ENCODE measurements at regions not wholly inside any gene's neighbourhood (a gene's known extent, or its start where the extent isn't known, plus 50 kb on each side); places are given as distances from the start of the nearest gene placed in this dataset.

DNA sequence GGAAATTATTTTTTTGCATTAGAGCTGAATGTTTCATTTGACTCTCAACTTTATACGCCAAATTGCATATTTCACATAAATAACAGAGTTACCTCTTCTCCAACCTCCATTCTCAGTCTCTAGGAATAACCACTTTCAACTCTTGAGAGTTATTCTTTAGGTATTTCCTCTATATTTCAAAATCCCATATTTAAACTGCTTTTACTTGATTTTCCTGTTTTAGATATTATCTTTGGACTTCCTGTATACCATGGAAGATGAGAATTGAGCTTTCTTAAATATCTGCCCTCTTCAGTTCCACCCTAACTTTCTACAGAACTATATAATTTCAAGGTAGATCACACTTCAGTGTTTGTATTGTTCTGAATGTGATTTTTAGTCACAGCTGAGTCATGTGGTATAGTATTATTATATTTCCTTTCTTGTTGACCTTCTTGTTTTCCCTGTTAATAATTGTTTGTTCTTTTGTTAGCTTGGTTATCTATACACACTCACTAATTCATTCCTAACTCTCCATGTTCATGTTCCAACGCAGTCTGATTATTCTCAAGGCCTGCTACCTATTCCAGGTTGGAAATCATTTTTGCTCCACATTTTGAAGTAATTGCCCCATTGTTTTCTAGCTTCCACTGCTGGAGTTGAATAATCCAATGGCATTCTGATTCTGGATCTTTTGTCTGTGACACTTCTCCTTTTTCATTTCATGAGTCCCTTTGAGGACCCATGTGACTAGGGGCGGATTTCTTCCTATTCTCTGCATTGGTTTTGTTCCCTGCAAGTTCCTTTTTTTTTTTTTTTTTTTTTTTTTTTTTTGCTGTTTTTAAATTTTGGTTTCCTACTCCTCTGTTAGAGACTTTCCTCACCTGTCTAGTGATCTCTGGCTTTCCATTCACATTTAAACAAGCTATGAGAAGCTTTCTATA lies 156.8 kb upstream of the RBMS1 start:
- no peak for ATAC-seq
- TF ChIP-seq BACH2 (CRISPR knock-in tag; IDR thresholded peaks at IDR 0.05; ENCODE audit: borderline replicate concordance) (no peak), CSDC2 (CRISPR knock-in tag; IDR thresholded peaks at IDR 0.05) (no peak), ZFP30 (CRISPR knock-in tag; IDR thresholded peaks at IDR 0.05) (no peak), SNAI2 (CRISPR knock-in tag; IDR thresholded peaks at IDR 0.05) (no peak), ZNF70 (CRISPR knock-in tag; IDR thresholded peaks at IDR 0.05) (no peak), ZC3H10 (CRISPR knock-in tag; IDR thresholded peaks at IDR 0.05) (no peak), ZNF8 (CRISPR knock-in tag; IDR thresholded peaks at IDR 0.05) (no peak), GLIS3 (CRISPR knock-in tag; IDR thresholded peaks at IDR 0.05) (no peak), ARNTL (CRISPR knock-in tag; IDR thresholded peaks at IDR 0.05; ENCODE audit: borderline replicate concordance, low read depth) (no peak), TCF4 (CRISPR knock-in tag; IDR thresholded peaks at IDR 0.05; ENCODE audit: borderline replicate concordance) (no peak), ZNF565 (CRISPR knock-in tag; conservative IDR thresholded peaks at IDR 0.05; ENCODE audit: low read depth) (no peak), PPARA (CRISPR knock-in tag; IDR thresholded peaks at IDR 0.05; ENCODE audit: borderline replicate concordance) (no peak), TOX (CRISPR knock-in tag; IDR thresholded peaks at IDR 0.05; ENCODE audit: borderline replicate concordance) (no peak)
- TF ChIP-seq, protein P1, sequence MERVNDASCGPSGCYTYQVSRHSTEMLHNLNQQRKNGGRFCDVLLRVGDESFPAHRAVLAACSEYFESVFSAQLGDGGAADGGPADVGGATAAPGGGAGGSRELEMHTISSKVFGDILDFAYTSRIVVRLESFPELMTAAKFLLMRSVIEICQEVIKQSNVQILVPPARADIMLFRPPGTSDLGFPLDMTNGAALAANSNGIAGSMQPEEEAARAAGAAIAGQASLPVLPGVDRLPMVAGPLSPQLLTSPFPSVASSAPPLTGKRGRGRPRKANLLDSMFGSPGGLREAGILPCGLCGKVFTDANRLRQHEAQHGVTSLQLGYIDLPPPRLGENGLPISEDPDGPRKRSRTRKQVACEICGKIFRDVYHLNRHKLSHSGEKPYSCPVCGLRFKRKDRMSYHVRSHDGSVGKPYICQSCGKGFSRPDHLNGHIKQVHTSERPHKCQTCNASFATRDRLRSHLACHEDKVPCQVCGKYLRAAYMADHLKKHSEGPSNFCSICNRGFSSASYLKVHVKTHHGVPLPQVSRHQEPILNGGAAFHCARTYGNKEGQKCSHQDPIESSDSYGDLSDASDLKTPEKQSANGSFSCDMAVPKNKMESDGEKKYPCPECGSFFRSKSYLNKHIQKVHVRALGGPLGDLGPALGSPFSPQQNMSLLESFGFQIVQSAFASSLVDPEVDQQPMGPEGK (CRISPR knock-in tag; IDR thresholded peaks at IDR 0.05; ENCODE audit: borderline replicate concordance), result no peak
- TF ChIP-seq, protein P2, sequence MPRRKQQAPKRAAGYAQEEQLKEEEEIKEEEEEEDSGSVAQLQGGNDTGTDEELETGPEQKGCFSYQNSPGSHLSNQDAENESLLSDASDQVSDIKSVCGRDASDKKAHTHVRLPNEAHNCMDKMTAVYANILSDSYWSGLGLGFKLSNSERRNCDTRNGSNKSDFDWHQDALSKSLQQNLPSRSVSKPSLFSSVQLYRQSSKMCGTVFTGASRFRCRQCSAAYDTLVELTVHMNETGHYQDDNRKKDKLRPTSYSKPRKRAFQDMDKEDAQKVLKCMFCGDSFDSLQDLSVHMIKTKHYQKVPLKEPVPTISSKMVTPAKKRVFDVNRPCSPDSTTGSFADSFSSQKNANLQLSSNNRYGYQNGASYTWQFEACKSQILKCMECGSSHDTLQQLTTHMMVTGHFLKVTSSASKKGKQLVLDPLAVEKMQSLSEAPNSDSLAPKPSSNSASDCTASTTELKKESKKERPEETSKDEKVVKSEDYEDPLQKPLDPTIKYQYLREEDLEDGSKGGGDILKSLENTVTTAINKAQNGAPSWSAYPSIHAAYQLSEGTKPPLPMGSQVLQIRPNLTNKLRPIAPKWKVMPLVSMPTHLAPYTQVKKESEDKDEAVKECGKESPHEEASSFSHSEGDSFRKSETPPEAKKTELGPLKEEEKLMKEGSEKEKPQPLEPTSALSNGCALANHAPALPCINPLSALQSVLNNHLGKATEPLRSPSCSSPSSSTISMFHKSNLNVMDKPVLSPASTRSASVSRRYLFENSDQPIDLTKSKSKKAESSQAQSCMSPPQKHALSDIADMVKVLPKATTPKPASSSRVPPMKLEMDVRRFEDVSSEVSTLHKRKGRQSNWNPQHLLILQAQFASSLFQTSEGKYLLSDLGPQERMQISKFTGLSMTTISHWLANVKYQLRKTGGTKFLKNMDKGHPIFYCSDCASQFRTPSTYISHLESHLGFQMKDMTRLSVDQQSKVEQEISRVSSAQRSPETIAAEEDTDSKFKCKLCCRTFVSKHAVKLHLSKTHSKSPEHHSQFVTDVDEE (CRISPR knock-in tag; IDR thresholded peaks at IDR 0.05), result no peak
- TF ChIP-seq, protein P3, sequence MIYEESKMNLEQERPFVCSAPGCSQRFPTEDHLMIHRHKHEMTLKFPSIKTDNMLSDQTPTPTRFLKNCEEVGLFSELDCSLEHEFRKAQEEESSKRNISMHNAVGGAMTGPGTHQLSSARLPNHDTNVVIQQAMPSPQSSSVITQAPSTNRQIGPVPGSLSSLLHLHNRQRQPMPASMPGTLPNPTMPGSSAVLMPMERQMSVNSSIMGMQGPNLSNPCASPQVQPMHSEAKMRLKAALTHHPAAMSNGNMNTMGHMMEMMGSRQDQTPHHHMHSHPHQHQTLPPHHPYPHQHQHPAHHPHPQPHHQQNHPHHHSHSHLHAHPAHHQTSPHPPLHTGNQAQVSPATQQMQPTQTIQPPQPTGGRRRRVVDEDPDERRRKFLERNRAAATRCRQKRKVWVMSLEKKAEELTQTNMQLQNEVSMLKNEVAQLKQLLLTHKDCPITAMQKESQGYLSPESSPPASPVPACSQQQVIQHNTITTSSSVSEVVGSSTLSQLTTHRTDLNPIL (CRISPR knock-in tag; IDR thresholded peaks at IDR 0.05; ENCODE audit: low read depth), result no peak
- TF ChIP-seq, protein P4, sequence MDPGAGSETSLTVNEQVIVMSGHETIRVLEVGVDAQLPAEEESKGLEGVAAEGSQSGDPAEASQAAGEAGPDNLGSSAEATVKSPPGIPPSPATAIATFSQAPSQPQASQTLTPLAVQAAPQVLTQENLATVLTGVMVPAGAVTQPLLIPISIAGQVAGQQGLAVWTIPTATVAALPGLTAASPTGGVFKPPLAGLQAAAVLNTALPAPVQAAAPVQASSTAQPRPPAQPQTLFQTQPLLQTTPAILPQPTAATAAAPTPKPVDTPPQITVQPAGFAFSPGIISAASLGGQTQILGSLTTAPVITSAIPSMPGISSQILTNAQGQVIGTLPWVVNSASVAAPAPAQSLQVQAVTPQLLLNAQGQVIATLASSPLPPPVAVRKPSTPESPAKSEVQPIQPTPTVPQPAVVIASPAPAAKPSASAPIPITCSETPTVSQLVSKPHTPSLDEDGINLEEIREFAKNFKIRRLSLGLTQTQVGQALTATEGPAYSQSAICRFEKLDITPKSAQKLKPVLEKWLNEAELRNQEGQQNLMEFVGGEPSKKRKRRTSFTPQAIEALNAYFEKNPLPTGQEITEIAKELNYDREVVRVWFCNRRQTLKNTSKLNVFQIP (CRISPR knock-in tag; IDR thresholded peaks at IDR 0.05; ENCODE audit: borderline replicate concordance, low read depth), result no peak

DNA sequence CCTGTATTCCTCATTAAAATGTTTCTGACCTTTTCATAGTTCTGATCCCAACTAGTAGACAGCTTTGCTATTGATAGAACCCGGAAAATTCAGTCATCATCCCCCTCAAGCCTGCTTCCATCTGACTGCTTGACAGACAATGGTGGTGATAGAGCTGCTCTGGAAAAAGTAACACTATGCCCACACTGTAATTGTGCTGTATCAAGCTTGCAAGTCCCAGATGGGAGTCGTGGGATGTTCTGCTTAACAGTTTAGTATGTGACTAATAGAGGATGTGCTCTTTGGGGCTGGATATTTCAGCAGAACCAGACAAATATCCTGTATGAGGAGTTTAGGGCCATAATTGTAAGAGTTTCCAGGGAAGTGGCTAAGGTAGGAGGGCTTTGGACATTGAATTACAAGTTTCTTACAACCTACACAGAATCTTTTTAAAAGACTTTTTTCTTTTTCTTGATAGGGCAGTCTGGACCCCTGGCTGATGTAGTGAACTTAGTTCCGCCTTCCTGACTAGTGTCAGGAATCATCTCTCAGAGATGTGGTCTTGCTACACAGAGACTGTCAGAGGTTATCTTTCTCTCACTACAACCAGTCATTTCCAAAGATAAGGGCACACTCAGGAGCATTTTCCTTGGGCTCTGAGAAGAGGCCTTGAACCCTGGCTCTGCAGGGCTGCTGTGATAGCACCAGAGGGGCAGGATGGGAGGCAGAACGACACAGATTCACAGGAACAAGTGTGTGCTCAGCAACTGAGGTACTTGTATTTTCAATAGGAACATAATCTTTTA lies 158.0 kb upstream of the RBMS1 start:
- ATAC-seq, result no peak
- TF ChIP-seq ESRRG (CRISPR knock-in tag; IDR thresholded peaks at IDR 0.05), result no peak
- no peak for TF ChIP-seq ZNF70 (CRISPR knock-in tag; IDR thresholded peaks at IDR 0.05)
- TF ChIP-seq ZNF565 (CRISPR knock-in tag; conservative IDR thresholded peaks at IDR 0.05; ENCODE audit: low read depth), result no peak
- no peak for TF ChIP-seq PPARA (CRISPR knock-in tag; IDR thresholded peaks at IDR 0.05; ENCODE audit: borderline replicate concordance)
- TF ChIP-seq BACH2 (CRISPR knock-in tag; IDR thresholded peaks at IDR 0.05; ENCODE audit: borderline replicate concordance), result no peak
- no peak for TF ChIP-seq CSDC2 (CRISPR knock-in tag; IDR thresholded peaks at IDR 0.05)
- no peak for TF ChIP-seq ARNTL (CRISPR knock-in tag; IDR thresholded peaks at IDR 0.05; ENCODE audit: borderline replicate concordance, low read depth)
- TF ChIP-seq, protein P2 (CRISPR knock-in tag; IDR thresholded peaks at IDR 0.05), result no peak

All from SK-N-SH treated with all-trans-retinoic acid at 6 μM for 48 hours (cell line).